ENCODE measurements at regions not wholly inside any gene's neighbourhood (a gene's known extent, or its start where the extent isn't known, plus 50 kb on each side); places are given as distances from the start of the nearest gene placed in this dataset.

- Mint-ChIP-seq H3K36me3 (ENCODE audit: insufficient read depth, unreplicated experiment) (no peaks in the 10 kb centered on the region), H3K4me1 (ENCODE audit: low read depth, unreplicated experiment) (no peaks in the 10 kb centered on the region), H3K9me3 (ENCODE audit: low read depth, unreplicated experiment) (no peaks in the 10 kb centered on the region), H3K4me3 (ENCODE audit: low read depth, unreplicated experiment) (no peak overlapping the region), H3K27ac (ENCODE audit: unreplicated experiment) (no peak overlapping the region), H3K27me3 (ENCODE audit: unreplicated experiment) (peaks cover 75% of the 10 kb centered on the region)
- CTCF ChIA-PET = no interaction called here
- intact Hi-C loops (cut with micrococcal nuclease; ENCODE audit: unreplicated experiment) = no loop called here
- DNase-seq = no peak
- TF ChIP-seq CTCF (IDR thresholded peaks at IDR 0.05; ENCODE audit: unreplicated experiment) = no peak
- no TSS peak for BruUV-seq (replicated peaks)
Measured at GRCh38 chr18:25827961-25828561, 262.4 kb downstream of the SS18 start.

- Mint-ChIP-seq H3K4me3 (ENCODE audit: low read depth, unreplicated experiment) (no peak overlapping the region), H3K36me3 (ENCODE audit: insufficient read depth, unreplicated experiment) (no peaks in the 10 kb centered on the region), H3K4me1 (ENCODE audit: low read depth, unreplicated experiment) (no peaks in the 10 kb centered on the region), H3K27me3 (ENCODE audit: unreplicated experiment) (peaks cover 73% of the 10 kb centered on the region), H3K27ac (ENCODE audit: unreplicated experiment) (no peak overlapping the region), H3K9me3 (ENCODE audit: low read depth, unreplicated experiment) (no peaks in the 10 kb centered on the region)
- no peak for DNase-seq
- BruUV-seq (replicated peaks) = no TSS peak
- CTCF ChIA-PET = no interaction called here
- intact Hi-C loops (cut with micrococcal nuclease; ENCODE audit: unreplicated experiment) = no loop called here
- no peak for TF ChIP-seq CTCF (IDR thresholded peaks at IDR 0.05; ENCODE audit: unreplicated experiment)
Measured at GRCh38 chr18:25827228-25827627, 263.2 kb downstream of the SS18 start.

GRCh38 chr18:25826823-25827222, 263.6 kb downstream of the SS18 start:
- intact Hi-C loops (cut with micrococcal nuclease; ENCODE audit: unreplicated experiment) = no loop called here
- DNase-seq = no peak
- Mint-ChIP-seq H3K27me3 (ENCODE audit: unreplicated experiment) (peaks cover 76% of the 10 kb centered on the region), H3K4me3 (ENCODE audit: low read depth, unreplicated experiment) (no peak overlapping the region), H3K4me1 (ENCODE audit: low read depth, unreplicated experiment) (no peaks in the 10 kb centered on the region), H3K27ac (ENCODE audit: unreplicated experiment) (no peak overlapping the region), H3K36me3 (ENCODE audit: insufficient read depth, unreplicated experiment) (no peaks in the 10 kb centered on the region), H3K9me3 (ENCODE audit: low read depth, unreplicated experiment) (no peaks in the 10 kb centered on the region)
- no TSS peak for BruUV-seq (replicated peaks)
- no peak for TF ChIP-seq CTCF (IDR thresholded peaks at IDR 0.05; ENCODE audit: unreplicated experiment)
- CTCF ChIA-PET = no interaction called here

GRCh38 chr18:25825979-25826776, 264.2 kb downstream of the SS18 start:
- H3K36me3 Mint-ChIP-seq (ENCODE audit: insufficient read depth, unreplicated experiment) = no peaks in the 10 kb centered on the region
- intact Hi-C loops (cut with micrococcal nuclease; ENCODE audit: unreplicated experiment) = no loop called here
- no peak overlapping the region for H3K4me3 Mint-ChIP-seq (ENCODE audit: low read depth, unreplicated experiment)

More at GRCh38 chr18:25825979-25826776, 264.2 kb downstream of the SS18 start:
- DNase-seq = no peak
- TF ChIP-seq CTCF (IDR thresholded peaks at IDR 0.05; ENCODE audit: unreplicated experiment) = no peak
- Mint-ChIP-seq H3K27ac (ENCODE audit: unreplicated experiment) (no peak overlapping the region), H3K9me3 (ENCODE audit: low read depth, unreplicated experiment) (no peaks in the 10 kb centered on the region), H3K27me3 (ENCODE audit: unreplicated experiment) (peaks cover 83% of the 10 kb centered on the region), H3K4me1 (ENCODE audit: low read depth, unreplicated experiment) (no peaks in the 10 kb centered on the region)
- CTCF ChIA-PET = interaction anchor here (0.6 kb wide), 1 partner anchor 170 kb away, joined by 4 read pairs; no protein-coding TSS in a partner anchor
- no TSS peak for BruUV-seq (replicated peaks)
